ENCODE measurements at regions not wholly inside any gene's neighbourhood (a gene's known extent, or its start where the extent isn't known, plus 50 kb on each side); places are given as distances from the start of the nearest gene placed in this dataset.

GRCh38 chr3:191008074-191008473 is 145.6 kb upstream of the GMNC start:
- TF ChIP-seq CTCF (IDR thresholded peaks at IDR 0.05) (no peak), POLR2A (IDR thresholded peaks at IDR 0.05) (no peak)
